GM12873 (cell line): ENCODE measurements at regions not wholly inside any gene's neighbourhood (a gene's known extent, or its start where the extent isn't known, plus 50 kb on each side); places are given as distances from the start of the nearest gene placed in this dataset.
A peak's percentile ranks its signal among the peaks of the same experiment; 100 is the strongest.

Experiments
- TF ChIP-seq, protein P1 (sequence below): IDR thresholded peaks from 2 replicates; pipeline ENCODE4 v1.5.1; 2012; ENCODE audit warnings: low read depth, mild to moderate bottlenecking, moderate library complexity, low read length, control low read depth; ENCODE audit not compliant: insufficient read depth; ENCODE audit errors: missing control alignments

DNA sequence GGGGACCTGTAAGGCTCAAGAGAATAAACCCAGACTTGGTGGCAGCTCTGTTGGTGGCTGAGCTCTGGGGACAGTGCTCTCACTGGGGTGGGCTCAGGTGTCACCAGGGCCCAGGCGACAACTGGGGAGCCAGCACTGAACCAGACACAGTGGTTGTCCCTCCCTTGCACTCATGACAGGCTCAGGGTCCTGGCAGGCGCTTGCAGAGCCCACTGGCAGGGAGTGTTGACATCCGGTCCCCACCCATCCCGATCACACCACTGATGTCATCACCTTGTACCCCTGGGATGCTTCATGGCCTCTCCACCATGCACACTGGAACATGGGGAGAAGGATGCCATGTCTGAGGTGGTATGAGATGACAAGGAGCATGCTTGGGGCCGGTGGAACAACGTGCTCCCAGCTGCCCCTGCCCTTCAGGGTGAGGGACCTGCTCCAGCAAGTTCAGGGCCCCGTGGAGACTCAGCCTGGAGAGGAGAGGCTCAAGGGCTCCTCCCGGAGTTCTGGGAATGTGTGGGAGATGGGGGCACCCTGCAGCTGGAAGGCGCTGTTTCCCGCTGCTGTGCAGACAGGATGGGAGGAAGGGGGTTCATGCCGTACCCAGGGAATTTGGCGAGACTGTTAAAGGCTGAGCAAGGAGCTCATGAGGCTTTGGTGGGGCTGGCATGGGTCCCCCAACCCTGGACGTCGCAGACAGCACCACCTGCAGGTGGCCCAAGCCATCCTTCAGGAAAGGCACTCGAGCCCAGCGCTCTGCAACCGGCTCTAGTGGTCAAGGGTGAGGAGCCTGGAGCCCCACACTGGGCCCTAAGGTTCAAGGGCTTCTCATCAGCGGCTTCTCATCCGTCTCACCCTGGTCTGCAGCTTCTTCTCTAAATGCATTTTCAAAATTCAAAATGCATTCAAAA, 141.1 kb upstream of the ZNF469 start:
- TF ChIP-seq, protein P1, sequence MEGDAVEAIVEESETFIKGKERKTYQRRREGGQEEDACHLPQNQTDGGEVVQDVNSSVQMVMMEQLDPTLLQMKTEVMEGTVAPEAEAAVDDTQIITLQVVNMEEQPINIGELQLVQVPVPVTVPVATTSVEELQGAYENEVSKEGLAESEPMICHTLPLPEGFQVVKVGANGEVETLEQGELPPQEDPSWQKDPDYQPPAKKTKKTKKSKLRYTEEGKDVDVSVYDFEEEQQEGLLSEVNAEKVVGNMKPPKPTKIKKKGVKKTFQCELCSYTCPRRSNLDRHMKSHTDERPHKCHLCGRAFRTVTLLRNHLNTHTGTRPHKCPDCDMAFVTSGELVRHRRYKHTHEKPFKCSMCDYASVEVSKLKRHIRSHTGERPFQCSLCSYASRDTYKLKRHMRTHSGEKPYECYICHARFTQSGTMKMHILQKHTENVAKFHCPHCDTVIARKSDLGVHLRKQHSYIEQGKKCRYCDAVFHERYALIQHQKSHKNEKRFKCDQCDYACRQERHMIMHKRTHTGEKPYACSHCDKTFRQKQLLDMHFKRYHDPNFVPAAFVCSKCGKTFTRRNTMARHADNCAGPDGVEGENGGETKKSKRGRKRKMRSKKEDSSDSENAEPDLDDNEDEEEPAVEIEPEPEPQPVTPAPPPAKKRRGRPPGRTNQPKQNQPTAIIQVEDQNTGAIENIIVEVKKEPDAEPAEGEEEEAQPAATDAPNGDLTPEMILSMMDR = peak; percentile 4

DNA sequence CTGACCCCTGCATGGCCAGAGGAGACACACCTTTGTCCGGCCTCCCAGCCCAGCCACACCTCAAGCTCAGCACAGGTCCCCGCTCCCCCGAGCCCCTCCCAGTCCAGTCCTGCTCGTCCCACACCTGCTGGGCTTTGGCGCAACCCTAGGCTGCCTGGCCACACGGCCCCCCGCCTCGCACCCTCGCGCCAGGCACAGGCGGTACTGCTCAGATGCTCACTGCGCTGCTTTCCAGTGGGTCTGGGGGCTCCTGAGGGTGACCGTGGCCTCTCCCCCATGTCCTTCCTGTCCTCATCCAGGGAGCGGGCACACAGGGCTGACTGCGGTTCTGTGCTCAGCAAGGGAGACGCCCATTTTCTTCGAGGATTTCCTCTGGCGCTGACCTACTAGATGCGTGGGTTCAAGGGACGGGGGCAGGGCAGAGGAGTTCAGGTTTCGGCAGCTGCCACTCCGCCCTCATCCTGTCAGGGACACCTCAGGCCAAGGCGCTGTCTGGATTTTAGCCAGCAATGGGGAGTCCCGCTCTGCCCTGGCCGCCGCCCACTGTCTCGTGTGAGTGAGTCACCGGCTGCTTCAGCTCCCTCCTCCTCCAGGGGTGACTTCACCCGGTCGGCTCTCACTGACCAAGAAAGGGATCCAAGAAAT, 118.0 kb upstream of the ZNF469 start:
- TF ChIP-seq, protein P1 = no peak

DNA sequence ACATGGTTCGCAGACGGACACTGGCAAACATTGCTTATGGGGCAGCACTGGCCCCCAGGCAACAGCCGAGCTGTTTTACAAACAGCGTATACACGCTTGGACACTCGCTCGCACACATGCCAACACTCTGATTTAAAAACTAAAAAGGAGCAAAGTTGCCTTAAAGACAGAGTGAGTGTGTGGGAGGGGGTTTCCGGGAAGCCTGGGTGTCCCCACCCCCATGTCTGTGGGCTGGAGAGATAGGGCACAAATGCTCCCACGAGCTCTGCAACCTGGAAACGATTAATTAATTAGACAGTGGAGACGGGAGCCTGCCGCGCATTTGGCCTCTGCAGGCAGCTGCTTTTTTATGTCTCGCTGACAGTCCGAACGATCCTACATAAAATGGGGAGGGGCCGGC, 107.9 kb upstream of the ZNF469 start:
- TF ChIP-seq, protein P1 = no peak

DNA sequence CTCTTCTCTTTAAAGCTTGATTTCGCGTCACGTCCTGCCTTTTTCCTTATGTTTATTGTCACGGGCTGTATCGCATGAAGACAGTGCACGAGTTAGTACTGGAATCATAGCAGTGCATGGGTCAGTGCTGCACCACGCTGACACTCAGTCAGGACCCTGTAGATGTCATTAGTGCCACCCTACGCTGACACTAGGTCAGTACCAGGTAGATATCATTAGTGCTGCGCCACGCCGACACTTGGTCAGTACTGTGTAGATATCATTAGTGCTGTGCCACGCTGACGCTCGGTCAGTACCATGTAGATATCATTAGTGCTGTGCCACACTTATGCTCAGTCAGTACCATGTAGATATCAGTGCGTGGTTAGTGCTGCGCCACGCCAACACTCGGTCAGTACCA, 106.2 kb upstream of the ZNF469 start:
- TF ChIP-seq, protein P1 = no peak

DNA sequence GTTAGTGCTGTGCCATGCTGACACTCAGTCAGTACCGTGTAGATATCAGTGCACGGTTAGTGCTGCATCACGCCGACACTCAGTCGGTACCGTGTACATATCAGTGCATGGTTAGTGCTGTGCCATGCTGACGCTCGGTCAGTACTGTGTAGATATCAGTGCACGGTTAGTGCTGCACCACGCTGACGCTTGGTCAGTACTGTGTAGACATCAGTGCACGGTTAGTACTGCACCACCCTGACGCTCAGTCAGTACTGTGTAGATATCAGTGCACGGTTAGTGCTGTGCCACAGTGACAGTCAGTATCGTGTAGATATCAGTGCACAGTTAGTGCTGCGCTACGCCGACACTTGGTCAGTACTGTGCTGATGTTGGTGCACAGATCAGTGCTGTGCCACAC, 102.8 kb upstream of the ZNF469 start:
- TF ChIP-seq, protein P1 = no peak

DNA sequence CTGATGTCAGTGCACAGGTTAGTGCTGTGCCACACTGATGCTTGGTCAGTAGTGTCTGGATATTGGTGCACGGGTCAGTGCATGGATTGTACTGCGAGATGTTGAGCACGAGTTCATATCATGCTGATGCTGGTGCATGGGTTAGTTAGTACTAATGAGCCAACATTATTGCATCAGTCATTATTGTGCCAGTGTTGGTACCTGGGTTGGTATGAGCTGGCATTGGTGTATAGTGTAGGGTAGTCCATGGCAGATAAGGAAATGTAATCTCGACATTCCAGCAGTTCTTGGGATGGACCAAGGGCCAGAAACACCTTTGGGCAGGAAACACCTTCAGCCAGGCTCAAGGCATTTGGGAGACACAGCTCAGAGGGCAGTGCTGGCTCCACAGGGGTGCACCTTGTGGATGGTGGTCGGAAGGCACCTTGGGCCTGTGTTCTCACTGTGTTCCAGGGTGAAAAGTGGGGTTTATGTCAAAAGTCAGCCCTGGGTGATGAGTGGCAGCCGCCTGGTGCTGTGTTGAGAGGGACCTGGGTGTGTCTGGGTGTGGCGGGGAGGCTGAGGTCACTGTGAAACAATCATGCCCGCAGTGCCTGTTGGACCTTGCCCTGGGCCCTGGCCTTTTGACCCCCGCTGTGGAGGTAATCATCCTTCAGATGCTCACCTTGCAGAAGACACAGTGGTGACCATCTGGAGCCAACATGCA, 100.7 kb upstream of the ZNF469 start:
- TF ChIP-seq, protein P1 = no peak
